DMS 273 (cell line): ENCODE measurements at regions not wholly inside any gene's neighbourhood (a gene's known extent, or its start where the extent isn't known, plus 50 kb on each side); places are given as distances from the start of the nearest gene placed in this dataset.
A peak's percentile ranks its signal among the peaks of the same experiment; 100 is the strongest.
"Not testable (repeated sequence)": the region's sequence is repeated elsewhere in the genome, so short reads cannot be mapped to it uniquely, and the experiment has no call there.

Experiments
- DNase-seq: peaks from one replicate; lab custom pipeline; 2025; ENCODE audit not compliant: unreplicated experiment; lab: John Stamatoyannopoulos, UW

DNA sequence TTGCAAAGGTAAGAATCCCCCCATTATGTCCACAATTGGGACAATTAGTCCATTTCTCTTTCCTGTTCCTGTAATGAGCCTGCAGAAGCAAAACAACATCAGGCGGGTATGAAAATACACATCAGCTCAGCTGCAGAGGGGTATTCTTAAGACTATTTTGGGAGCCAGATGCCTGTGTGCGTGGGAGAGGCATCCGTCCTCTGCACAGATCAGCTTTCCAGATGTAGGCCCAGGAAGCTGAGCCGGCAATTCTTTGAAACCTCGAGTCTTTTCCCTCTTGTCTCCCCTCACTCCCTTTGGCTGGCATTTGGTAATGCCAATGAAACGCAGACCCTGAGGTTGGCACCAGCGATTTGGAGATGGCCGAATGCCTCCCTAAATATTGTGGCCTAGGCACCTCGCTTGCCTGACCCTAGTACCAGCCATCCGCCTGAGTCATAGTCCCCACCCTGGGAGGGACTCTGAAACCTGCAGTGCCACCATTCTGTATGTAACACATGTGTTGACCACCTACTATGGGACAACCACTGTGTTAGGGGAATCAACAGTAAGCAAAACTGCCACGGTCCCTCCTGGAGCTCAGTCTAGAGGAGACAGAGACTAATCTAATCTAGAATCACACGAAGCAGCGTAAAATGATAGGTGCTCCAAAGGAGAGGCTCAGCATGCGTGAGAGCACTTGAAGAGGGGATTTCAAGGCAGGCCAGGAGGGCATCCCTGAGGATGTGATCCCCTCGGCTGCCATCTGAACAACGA lies 603.0 kb downstream of the MATN1 start:
- no peak for DNase-seq

DNA sequence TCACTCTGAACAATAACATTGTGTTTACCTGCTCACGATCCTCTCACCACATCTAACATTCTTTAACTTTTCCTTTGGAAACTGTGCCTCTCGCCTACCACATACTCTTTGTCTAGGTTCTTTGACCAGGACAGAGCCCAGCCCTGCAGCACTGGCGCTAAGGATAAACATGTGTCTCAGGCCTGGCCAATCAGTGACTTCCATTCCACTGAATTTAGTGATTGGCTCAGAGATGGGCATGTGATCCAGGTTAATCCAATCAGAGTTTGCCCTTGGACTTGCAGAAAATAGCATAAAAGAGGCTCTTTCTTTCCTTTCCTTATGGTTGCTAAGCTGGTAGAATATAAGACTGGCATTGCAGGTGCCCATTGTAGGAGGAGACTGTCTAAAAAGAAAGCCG lies 605.7 kb downstream of the MATN1 start:
- DNase-seq = no peak

- peak; percentile 79 for DNase-seq
Observed at GRCh38 chr1:30111431-30111830, 612.0 kb downstream of the MATN1 start.

- DNase-seq = peak; percentile 5
Observed at GRCh38 chr1:30110846-30111245, 612.5 kb downstream of the MATN1 start.

DNA sequence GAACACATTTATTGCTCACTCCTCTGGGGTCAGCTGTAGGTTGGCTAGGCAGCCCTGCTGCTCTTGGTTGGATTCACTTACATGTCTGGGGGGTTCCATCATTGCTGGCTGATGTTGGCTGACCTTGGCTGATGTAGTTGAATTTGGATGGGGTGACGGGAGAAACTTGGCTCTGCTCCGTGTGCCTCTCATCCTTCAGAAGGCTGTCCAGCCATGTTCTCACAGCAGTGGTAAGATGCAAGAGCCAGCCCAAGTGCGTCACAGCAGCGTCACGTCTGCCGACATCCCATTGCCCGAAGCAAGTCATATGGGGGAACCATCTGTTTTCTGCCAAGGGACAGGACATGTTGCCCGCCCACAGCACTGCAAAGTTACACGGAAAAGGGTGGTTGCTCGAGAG lies 613.5 kb downstream of the MATN1 start:
- peak; percentile 51 for DNase-seq

DNA sequence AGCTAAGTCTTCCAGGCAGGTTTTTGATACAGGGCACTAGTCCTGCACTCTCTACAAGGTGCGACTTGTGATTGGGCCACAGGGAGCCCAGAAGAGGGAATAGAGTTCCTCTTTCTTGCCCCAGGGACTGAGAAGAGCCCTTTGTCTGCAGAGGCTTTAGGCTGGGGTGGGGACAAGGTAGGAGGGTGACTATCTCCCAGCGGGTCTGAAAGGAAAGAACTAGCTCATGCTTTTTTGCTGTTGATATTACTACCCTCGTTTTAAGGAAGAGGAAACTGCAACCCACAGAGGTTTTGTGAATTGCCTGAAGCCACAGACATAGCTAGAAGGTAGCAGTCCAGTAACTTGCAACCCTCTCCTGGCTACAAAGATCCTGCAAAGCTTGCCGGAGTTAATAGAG lies 615.2 kb downstream of the MATN1 start:
- DNase-seq = no peak

- peak; percentile 63 for DNase-seq
Observed at GRCh38 chr1:30106125-30106524, 617.3 kb downstream of the MATN1 start.

DNA sequence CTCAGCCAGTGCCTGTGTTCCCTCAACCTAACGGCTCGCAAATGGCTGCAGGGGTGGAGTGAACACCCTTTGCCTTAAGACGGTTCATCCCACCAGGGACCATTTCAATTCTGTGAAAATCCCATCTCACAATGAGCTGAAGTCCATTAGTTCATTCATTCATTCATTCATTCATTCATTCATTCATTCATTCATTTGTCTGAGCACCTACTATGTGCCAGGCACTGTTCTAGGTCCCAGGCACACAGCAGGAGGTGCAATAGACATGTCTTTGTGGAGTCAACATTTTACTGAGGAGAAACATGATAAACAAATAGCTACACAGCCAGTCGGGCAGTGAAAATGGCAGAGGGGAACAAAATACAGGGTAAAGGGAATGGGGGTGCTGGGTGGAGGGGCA lies 618.8 kb downstream of the MATN1 start:
- DNase-seq = no peak

- no peak for DNase-seq
Observed at GRCh38 chr1:30103708-30104411, 619.5 kb downstream of the MATN1 start.

GRCh38 chr1:30102605-30103004 lies 620.8 kb downstream of the MATN1 start:
- no peak for DNase-seq

- peak; percentile 19 for DNase-seq
Observed at GRCh38 chr1:30101487-30102227, 621.7 kb downstream of the MATN1 start.

DNA sequence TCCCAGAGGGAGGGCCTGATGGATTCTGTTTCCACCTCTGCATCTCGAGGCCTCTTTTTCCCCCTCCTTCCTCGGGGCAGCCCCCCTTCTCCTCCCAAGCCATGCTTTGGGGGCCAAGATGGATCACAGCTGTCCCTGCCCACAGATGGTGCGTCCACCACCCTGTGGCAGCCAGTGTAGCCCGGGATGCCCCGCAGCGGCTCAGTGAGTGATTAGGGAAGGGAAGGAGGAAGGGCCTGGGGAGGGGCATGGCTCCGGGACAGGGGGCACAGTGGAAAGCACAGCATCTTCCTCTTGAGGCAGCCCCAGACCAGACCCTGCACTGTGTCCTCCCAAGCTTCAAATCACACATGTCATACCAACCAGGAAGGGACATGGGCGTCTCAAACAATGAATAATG lies 622.4 kb downstream of the MATN1 start:
- no peak for DNase-seq

- DNase-seq = no peak
Observed at GRCh38 chr1:30100524-30100862, 622.9 kb downstream of the MATN1 start.

DNA sequence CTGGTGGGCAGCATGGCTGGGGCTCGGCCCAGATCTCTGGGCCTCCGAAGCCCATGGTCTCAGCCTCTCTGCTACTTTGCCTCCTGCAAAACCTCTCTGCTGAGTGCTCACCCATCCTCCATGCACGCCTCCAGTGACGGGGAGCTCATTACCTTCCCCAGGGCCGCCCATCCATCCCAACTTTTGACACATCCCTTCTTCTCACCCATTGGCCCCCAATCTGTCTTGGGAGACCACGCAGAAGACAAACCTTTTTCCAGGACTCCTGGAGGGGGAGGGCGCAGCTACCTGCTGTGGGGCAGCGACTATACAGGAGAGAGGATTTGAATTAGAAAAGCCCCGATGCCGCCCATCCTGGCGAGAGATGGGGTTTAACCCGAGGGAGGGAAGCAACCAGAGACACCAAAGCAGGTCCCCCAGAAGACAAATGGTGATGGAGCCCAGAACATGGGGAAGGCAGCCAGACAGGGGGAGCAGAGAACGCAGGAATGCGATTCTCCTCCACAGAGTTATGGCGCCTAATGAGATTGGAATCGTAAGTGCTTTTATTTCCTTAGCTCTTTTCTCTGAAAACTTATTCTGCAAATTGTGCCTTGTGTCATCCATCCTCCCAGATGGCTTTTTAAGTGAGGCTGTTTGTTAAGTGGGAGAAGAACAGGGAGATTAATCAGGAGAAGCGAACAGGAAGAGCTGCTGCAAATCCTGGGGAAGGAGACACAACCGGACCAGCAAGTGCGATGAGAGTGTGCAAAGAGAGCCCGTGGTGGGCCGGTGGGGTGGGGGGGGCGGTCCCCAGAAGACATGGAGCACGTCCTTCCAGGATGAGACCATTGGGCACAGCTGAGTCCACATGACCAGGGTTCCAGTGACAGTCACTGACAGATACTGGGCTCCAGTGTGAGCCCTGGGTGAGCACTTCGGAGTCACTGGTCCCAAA lies 623.5 kb downstream of the MATN1 start:
- DNase-seq = no peak

- DNase-seq = not testable (repeated sequence)
Observed at GRCh38 chr1:30097851-30098250, 625.5 kb downstream of the MATN1 start.

DNA sequence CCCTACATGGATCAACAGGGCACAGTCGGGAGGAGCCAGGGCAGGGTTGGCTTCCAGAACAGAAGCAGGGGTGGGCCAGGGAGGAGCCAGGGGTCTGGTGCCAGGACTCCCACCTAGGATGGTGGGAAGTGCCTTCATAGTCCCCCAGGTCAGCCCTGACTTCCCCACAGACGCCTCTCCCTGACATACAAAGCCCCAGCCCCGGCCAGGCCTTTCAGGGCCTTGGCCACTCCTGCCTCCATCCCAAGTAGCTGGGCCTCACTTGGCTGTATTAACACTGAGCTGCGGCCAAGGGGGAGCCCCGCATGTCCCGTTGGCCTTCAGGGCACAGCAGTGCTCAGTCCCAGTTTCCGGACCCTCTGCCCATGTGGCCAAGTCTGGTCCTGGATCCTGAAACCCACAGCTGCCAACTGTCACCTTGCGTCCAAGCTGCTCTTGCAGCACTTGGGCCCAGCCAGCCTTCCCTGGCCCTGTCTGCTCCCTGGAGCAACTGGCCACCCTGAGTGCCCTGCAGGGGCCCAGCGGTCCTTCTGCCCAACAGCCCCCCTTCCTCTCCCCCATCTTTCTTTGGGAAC lies 627.8 kb downstream of the MATN1 start:
- DNase-seq = no peak

- no peak for DNase-seq
Observed at GRCh38 chr1:30095051-30095450, 628.3 kb downstream of the MATN1 start.

DNA sequence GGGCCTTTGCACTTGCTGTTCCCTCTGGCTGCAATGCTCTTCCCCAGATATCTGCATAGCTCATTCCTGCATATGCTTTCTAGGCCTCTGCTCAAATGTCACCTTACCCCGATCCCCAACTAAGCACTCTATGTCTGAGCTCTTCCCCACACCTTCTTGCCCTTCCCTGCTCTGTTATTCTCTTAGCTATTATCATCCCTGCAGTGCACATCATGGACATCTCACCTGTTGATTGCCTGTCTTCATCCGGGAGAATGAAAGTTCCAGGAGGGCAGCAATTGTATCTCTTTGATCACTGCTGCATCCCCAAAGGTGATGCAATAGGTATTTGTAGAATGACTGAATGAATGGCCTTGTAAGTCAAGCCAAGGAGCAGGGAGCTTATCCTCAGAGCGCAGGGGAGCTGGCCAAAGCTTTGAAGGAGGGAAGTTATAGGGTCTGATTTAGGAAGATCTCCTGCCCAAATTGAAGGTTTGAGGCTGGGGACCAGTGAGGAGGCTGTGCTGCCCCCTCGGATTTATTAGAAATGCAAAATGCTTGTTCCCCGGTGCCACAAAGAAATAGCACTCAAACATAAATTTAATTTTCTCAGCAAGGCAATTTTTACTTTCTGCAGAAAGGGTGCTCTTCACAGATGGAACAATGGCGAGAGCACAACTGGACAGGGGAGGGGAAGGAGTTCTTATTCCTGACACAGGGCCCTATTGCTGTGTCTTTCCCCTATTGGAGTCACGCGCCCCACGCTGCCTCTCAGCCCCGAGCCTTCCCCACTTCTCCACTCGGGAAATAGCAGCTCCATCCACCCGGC lies 631.1 kb downstream of the MATN1 start:
- no peak for DNase-seq

GRCh38 chr1:30090162-30090820 lies 633.1 kb downstream of the MATN1 start:
- DNase-seq = no peak
